ENCODE measurements at regions not wholly inside any gene's neighbourhood (a gene's known extent, or its start where the extent isn't known, plus 50 kb on each side); places are given as distances from the start of the nearest gene placed in this dataset.

GRCh38 chr2:217249121-217250012 is 389.5 kb upstream of the TNP1 start (continued):
- TF ChIP-seq IRF2 (CRISPR knock-in tag; IDR thresholded peaks at IDR 0.05) (no peak), ARNT (IDR thresholded peaks at IDR 0.05) (no peak)
- TF ChIP-seq, protein P1, sequence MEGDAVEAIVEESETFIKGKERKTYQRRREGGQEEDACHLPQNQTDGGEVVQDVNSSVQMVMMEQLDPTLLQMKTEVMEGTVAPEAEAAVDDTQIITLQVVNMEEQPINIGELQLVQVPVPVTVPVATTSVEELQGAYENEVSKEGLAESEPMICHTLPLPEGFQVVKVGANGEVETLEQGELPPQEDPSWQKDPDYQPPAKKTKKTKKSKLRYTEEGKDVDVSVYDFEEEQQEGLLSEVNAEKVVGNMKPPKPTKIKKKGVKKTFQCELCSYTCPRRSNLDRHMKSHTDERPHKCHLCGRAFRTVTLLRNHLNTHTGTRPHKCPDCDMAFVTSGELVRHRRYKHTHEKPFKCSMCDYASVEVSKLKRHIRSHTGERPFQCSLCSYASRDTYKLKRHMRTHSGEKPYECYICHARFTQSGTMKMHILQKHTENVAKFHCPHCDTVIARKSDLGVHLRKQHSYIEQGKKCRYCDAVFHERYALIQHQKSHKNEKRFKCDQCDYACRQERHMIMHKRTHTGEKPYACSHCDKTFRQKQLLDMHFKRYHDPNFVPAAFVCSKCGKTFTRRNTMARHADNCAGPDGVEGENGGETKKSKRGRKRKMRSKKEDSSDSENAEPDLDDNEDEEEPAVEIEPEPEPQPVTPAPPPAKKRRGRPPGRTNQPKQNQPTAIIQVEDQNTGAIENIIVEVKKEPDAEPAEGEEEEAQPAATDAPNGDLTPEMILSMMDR (CRISPR knock-in tag; IDR thresholded peaks at IDR 0.05): no peak

GRCh38 chr2:217248312-217248935 is 388.6 kb upstream of the TNP1 start:
- H3K4me2 ChIP-seq (ENCODE audit: low read depth, low read length): no peak overlapping the region
- FAIRE-seq (no peak), ATAC-seq (no peak), DNase-seq (ENCODE audit: low spot score) (no peak)
- no peaks in the 10 kb centered on the region for H4K20me1 ChIP-seq (ENCODE audit: insufficient read depth, low read length)
- H3K4me1 ChIP-seq (ENCODE audit: insufficient read depth, low read length): no peaks in the 10 kb centered on the region
- intact Hi-C loops (cut with micrococcal nuclease; ENCODE audit: unreplicated experiment): no loop called here
- no TSS peak for BruUV-seq (replicated peaks)
- H3K27ac ChIP-seq (ENCODE audit: extremely low read length, insufficient read depth, low read length): no peak overlapping the region
- H3K27me3 ChIP-seq (ENCODE audit: control insufficient read depth in 1 of 2, insufficient read depth in 2 of 2, low read length in 2 of 2): no peaks in the 10 kb centered on the region; a peak in 1 of 5 replicates
- no peak overlapping the region for H2AFZ ChIP-seq (ENCODE audit: low read length)
- ChIA-PET POLR2A (no interaction called here), CTCF (ENCODE audit: low intra/inter-chr PET ratio, low total read pairs) (no interaction called here)
- H3K36me3 ChIP-seq (replicated peaks in 1 of 2; ENCODE audit: control insufficient read depth in 1 of 2, insufficient read depth in 2 of 2, low read length in 2 of 2): no peaks in the 10 kb centered on the region
- H3K4me3 ChIP-seq (replicated peaks in 1 of 3; ENCODE audit: insufficient read depth in 1 of 3, low read depth in 2 of 3, low read length in 3 of 3): no peak overlapping the region
- in situ Hi-C loops (cut with HindIII; ENCODE audit: extremely low pct_ligation_motif_present, low pct_unique_long_range_greater_than_20kb): no loop called here
- TF ChIP-seq ZNF782 (CRISPR knock-in tag; IDR thresholded peaks at IDR 0.05; ENCODE audit: borderline replicate concordance) (no peak), ZSCAN31 (CRISPR knock-in tag; IDR thresholded peaks at IDR 0.05; ENCODE audit: low read depth) (no peak), ZZZ3 (CRISPR knock-in tag; IDR thresholded peaks at IDR 0.05; ENCODE audit: borderline replicate concordance) (no peak), KDM5A (IDR thresholded peaks at IDR 0.05; ENCODE audit: borderline replicate concordance, low read length) (no peak), ZNF850 (CRISPR knock-in tag; conservative IDR thresholded peaks at IDR 0.05) (no peak), ZNF232 (CRISPR knock-in tag; IDR thresholded peaks at IDR 0.05; ENCODE audit: borderline replicate concordance) (no peak), POLR2AphosphoS2 (IDR thresholded peaks at IDR 0.05; ENCODE audit: low read depth, low read length) (no peak), ZBTB7A (CRISPR knock-in tag; IDR thresholded peaks at IDR 0.05) (no peak), PCBP2 (optimal IDR thresholded peaks at IDR 0.05; ENCODE audit: low read depth, low read length, poor library complexity, severe bottlenecking) (no peak), ZNF441 (CRISPR knock-in tag; IDR thresholded peaks at IDR 0.05; ENCODE audit: borderline replicate concordance) (no peak)
- H3K79me2 ChIP-seq (ENCODE audit: insufficient read depth, low read length): no peaks in the 10 kb centered on the region
- H3K9me3 ChIP-seq (ENCODE audit: low read length): no peaks in the 10 kb centered on the region
- WGBS (ENCODE audit: low lambda C conversion rate): 50% methylated on average over 9 of the region's 9 CpGs
- H3K9ac ChIP-seq (ENCODE audit: insufficient read depth, low read depth, low read length): no peak overlapping the region
